Urothelium cell line (cell line): ENCODE measurements at regions not wholly inside any gene's neighbourhood (a gene's known extent, or its start where the extent isn't known, plus 50 kb on each side); places are given as distances from the start of the nearest gene placed in this dataset.
A peak's percentile ranks its signal among the peaks of the same experiment; 100 is the strongest.
"Not testable (repeated sequence)": the region's sequence is repeated elsewhere in the genome, so short reads cannot be mapped to it uniquely, and the experiment has no call there.

Source experiments
- DNase-seq: peaks from one replicate; pipeline ENCODE4 v3.0.0; 2011; ENCODE audit warnings: low spot score, mixed read lengths
- FAIRE-seq: peaks from 2 replicates; lab custom pipeline; 2011; peaks lifted over from hg19 to GRCh38; lab: Jason Lieb, UNC

DNA sequence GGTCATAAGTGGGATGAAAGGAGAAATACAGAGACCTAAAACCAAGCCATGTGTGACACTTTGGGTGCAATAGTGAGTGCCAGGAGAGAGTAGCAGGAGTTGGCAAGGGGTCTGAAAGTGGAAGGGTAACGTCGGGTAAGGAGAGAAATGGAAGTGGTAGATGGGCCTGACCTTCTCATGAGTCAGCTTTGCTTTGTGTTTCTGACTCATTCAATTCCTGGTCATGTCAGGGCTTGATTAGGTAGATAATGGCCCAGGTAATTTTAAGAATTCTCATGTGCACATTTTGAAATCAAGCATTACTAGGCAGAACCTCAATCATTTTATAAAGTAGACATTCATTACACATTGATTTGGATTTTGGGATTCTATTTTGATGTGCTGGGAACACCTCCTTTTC is 262.5 kb downstream of the SOX2 start:
- no peak for FAIRE-seq
- peak; percentile 38 for DNase-seq

DNA sequence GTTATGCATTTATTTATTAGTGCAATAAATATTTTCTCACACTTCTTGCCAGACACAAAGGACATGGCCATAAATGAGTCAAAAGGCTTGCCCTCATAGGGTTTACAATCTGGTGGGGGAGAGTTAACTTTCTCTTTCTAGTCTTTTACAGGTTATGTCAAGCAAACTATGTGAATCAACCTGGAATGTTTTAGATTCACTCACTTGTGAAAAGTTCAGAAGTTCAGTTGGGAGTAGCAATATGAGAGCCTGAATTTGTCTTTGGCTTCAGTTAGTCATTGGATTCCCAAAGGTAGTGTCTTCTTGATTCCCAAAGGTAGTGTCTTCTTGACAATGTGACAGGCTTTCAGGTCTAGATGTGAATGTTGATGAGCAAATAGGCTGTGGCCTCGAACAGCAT is 264.8 kb downstream of the SOX2 start:
- DNase-seq (no peak), FAIRE-seq (no peak)

GRCh38 chr3:181985386-181985785 is 273.7 kb downstream of the SOX2 start:
- no peak for FAIRE-seq
- DNase-seq, result no peak

- no peak for FAIRE-seq
These were observed 276.0 kb downstream of the SOX2 start for GRCh38 chr3:181987736-181988135.

GRCh38 chr3:181998828-181999227 is 287.1 kb downstream of the SOX2 start:
- DNase-seq, result no peak
- FAIRE-seq, result no peak

More at GRCh38 chr3:181987736-181988135, 276.0 kb downstream of the SOX2 start:
- DNase-seq, result no peak

DNA sequence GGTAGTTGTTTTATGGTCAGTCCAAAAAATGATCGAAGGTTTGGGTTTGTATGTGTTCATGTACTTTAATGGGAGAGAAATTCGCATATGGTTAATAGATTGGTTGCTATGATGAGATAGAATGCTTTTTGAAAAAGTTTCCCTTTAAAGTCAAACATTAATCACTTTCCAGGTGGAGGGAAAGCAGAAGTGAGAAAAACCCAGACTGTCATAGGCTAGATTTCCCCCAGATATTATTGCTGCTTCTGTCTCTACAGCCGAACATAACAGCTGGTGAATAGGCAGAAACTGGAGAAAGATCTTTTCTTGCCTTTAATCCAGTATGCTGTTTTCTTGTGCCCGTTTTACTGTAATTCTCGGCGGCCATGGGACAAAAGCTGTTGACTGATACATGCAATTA is 287.6 kb downstream of the SOX2 start:
- DNase-seq (no peak), FAIRE-seq (no peak)

GRCh38 chr3:182000447-182000846 is 288.7 kb downstream of the SOX2 start:
- DNase-seq (no peak), FAIRE-seq (no peak)

- no peak for FAIRE-seq
- DNase-seq, result no peak
These were observed 293.5 kb downstream of the SOX2 start for GRCh38 chr3:182005219-182005618.

- no peak for FAIRE-seq
These were observed 294.0 kb downstream of the SOX2 start for GRCh38 chr3:182005701-182006100.

GRCh38 chr3:182006431-182006830 is 294.7 kb downstream of the SOX2 start:
- FAIRE-seq (no peak), DNase-seq (no peak)

More at GRCh38 chr3:182005701-182006100, 294.0 kb downstream of the SOX2 start:
- DNase-seq, result no peak

- DNase-seq, result no peak
- no peak for FAIRE-seq
These were observed 295.7 kb downstream of the SOX2 start for GRCh38 chr3:182007441-182007840.

GRCh38 chr3:182018361-182018760 is 306.6 kb downstream of the SOX2 start:
- DNase-seq, result no peak
- FAIRE-seq, result no peak

DNA sequence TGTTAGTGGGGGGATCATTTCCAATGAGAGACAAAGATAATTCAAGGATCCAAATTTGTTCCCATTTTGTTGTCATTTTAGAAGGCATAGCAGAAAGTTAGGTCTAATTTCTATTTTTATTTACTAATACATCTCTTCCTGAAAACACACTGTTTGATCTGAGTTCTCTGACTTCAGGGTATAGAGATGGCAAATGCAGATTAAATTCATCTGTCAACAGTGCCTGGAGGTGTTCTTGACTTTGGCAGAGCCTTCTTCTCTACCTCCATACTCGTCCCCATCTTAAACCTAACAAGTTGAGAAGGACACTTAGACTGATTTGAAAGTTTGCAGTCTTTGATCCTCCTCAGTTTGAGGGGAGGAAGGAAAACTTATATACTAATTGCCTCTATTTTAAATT is 308.2 kb downstream of the SOX2 start:
- no peak for FAIRE-seq
- no peak for DNase-seq

DNA sequence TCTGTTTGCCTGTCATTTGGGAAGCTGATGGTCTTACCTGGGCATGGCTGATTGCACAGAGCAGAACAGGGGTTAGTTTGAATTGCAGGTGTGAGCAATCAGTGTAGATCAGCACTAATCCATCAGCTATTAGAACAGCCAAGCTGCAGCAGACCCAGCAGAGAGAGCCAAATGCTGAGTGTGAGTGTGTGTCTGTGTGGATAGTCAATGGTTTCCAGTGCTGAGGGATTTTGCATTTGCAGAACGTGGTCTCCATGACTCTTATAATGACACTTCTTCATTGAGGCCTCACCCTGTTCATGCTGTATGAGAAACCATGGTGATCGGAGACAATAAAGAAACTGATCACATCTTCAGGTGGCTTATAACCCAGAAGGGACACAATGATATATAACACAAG is 312.1 kb downstream of the SOX2 start:
- peak; percentile 67 for FAIRE-seq

GRCh38 chr3:182027366-182027765 is 315.6 kb downstream of the SOX2 start:
- DNase-seq, result peak; percentile 41
- FAIRE-seq, result no peak

More for the DNA sequence above, 312.1 kb downstream of the SOX2 start:
- no peak for DNase-seq

DNA sequence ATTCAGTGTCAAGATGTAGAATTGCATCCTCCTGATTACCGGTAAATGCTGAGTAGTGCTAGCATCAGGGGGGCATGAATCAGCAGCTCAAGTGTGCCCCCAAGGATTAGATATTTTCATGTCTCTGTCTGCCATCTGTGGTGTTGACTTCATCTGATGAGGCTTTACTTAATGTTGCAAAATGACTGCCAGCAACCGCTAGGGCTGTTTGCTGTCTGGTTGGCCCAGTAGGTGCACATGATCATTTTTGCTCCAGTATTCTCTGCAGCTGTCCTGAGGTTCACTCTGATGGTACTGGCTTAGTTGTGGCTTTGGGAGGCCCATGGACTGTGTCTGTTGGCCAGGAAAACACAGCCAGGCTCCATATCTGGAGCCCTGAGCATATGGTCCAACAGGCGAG is 316.4 kb downstream of the SOX2 start:
- FAIRE-seq (no peak), DNase-seq (peak; percentile 7)

DNA sequence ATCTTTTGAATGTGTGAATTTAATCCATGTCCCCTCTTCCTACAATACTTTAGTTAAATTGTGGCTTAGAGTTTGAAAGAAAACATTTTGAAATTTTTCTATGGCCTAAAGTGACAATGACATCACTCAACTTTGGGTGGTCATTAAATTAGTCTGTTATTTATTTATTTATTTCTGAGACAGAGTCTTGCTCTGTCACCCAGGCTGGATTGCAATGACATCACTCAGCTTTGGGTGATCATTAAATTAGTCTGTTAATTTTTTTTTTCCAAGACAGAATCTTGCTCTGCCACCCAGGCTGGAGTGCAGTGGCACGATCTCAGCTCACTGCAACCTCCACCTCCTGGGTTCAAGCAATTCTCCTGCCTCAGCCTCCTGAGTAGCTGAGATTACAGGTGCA is 322.5 kb downstream of the SOX2 start:
- DNase-seq, FAIRE-seq: not testable (repeated sequence)

DNA sequence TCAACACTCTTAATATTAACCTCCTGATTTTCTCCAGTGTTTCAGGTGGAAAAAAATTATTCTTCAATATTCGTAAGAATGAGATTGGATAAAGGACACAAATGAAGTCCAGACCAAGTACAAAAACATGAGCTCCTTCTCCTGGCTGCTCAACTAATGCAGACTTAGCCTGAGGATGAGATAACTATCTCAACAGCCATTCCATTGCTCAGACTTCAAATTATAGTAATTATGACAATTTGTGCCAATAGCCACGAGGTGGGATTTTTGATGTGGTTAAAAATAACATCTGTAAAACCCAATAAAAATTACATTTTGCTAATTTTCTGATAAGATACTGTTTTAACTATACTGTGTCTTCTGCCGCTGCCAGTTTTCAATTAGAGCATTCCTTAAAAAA is 323.6 kb downstream of the SOX2 start:
- DNase-seq (no peak), FAIRE-seq (no peak)

GRCh38 chr3:182036382-182036781 is 324.7 kb downstream of the SOX2 start:
- FAIRE-seq, result no peak
- no peak for DNase-seq

GRCh38 chr3:182041668-182042291 is 330.1 kb downstream of the SOX2 start:
- DNase-seq (no peak), FAIRE-seq (peak; percentile 17)

- DNase-seq (no peak), FAIRE-seq (no peak)
These were observed 334.0 kb downstream of the SOX2 start for GRCh38 chr3:182045736-182046135.

- FAIRE-seq, result no peak
- no peak for DNase-seq
These were observed 334.5 kb downstream of the SOX2 start for GRCh38 chr3:182046166-182046764.

DNA sequence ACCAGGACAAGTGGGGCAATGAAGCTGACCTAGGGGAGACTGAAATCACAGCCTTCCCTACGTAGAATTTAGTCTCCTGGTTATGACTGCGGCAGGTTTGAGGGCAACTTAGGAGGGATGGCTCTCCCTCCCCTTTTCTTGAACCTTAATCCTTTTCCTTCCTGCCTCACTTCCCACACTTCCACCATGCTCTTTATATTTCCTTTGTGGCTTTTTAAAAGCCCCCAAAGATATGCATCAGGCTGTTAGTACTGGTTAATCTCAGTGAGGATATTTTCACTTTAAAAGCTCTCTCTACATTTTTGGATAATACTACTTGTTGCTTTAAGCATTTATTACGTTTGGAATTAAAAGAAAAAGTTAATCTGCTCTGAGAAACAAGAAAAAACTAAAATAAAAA is 339.2 kb downstream of the SOX2 start:
- FAIRE-seq (no peak), DNase-seq (no peak)
